Nucleus accumbens (tissue), 56 donors: ENCODE measurements at regions not wholly inside any gene's neighbourhood (a gene's known extent, or its start where the extent isn't known, plus 50 kb on each side); places are given as distances from the start of the nearest gene placed in this dataset.
"Not testable (repeated sequence)": the region's sequence is repeated elsewhere in the genome, so short reads cannot be mapped to it uniquely, and the experiment has no call there.

ENCODE experiments used
- DNase-seq, 56 donors: peaks; one replicate each; lab custom pipeline; 2025; lab: John Stamatoyannopoulos, UW

DNA sequence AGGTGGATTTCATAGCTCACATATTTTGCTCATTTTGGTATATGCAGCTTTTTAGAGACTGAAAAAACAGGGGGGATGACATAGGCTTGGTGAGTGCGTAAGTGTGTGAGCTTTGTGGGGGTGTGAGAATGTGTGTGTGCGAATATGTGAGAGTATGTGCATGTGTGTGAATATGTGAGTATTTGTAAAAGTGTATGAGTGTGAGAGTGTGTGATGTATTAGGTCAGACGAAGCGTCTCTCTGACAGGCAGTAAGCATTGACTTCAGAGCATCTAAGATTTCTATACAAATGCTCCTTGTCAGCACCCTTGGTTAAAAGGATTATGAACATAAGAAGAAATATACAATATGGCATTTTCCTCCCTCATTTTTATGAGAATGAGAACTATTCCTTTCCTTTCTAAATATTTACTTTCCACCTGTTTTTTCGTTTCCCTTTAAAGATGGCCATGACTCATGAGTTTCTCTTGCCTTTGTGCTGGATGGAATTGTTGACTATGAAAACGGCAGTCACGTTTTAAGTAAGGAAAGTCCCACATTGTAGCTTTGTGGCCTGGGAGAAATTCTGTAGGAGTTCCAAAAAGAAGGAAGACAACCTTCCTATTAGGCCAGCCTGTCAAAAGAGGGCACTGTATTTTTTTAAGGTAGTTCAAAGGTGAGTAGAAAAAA is 276.4 kb downstream of the FOXL1 start:
- no peak for DNase-seq

DNA sequence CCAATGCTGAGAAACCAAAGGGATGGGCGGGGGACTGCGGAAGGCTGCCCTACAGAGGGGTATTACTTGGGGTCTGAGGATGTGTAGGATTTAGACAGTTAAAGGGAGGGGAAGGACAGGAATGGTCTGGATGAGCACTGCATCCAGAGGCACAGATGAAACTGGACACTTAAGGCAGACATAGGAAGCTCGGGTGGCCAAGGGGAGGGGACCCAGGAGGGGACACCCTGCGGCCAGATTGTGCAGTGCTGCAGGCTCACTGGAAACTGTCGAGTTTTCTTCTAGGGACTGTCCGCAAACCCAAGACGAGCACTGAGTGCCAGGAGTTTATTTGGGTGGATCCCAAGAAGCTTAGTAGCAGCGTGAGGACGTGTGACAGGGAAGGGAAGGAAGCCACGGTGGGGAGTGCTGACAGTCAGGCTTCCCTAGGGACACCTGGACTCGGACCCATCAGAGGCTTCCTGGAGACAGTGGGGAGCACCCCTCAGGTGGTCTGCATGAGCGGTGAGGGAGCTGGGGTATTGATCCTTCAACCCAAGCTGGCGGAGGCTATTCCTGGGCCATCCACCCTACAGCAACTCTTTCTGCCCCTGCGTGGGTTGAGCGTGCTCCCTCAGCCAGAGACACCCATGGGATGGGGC is 278.7 kb downstream of the FOXL1 start:
- DNase-seq = no peak

DNA sequence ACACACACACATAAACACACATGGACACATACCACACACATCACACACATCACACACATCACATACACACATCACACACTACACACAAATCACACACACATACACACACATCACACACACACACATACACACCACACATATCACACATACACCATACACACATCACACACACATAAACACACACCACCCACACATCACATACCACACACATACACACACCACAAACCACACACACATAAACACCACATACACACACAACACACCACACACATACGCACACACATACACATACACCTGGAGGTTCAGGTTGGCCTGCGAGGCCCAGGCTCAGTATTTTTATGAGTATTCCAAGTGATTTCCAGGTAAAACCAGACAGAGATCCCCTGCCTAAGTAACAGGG is 279.5 kb downstream of the FOXL1 start:
- DNase-seq = no peak

DNA sequence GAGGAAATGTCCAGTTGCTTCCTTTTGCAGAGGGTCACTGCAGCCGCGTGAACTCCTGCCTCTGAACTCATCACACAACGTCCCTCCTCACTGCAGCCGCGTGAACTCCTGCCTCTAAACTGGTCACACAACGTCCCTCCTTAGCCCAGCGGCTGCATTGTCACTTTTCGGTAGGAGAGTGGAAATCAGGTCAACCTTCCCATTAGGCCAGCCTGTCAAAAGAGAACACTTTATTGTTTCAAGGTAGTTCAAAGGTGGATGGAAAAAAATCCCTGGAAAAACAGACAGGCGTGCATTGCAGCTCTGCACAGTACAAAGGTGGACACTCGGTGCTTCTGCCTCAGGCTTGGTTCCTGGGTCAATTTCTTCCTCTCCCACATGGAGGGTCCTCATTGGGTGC is 280.2 kb downstream of the FOXL1 start:
- DNase-seq = no peak

DNA sequence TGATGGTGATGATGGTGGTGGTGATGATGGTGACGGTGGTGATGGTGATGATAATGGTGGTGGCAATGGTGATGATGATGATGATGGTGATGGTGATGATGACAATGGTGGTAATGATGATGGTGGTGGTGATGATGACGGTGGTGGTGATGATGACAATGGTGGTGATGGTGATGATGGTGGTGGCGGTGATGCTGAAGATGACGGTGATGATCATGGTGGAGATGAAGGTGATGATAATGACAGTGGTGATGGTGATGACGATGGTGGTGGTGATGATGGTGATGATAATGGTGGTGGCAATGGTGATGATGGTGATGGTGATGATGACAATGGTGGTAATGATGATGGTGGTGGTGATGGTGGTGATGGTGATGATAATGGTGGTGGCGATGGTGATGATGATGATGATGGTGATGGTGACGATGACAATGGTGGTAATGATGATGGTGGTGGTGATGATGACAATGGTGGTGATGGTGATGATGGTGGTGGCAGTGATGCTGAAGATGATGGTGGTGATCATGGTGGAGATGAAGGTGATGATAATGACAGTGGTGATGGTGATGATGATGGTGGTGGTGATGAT is 283.0 kb downstream of the FOXL1 start:
- DNase-seq = not testable (repeated sequence)

DNA sequence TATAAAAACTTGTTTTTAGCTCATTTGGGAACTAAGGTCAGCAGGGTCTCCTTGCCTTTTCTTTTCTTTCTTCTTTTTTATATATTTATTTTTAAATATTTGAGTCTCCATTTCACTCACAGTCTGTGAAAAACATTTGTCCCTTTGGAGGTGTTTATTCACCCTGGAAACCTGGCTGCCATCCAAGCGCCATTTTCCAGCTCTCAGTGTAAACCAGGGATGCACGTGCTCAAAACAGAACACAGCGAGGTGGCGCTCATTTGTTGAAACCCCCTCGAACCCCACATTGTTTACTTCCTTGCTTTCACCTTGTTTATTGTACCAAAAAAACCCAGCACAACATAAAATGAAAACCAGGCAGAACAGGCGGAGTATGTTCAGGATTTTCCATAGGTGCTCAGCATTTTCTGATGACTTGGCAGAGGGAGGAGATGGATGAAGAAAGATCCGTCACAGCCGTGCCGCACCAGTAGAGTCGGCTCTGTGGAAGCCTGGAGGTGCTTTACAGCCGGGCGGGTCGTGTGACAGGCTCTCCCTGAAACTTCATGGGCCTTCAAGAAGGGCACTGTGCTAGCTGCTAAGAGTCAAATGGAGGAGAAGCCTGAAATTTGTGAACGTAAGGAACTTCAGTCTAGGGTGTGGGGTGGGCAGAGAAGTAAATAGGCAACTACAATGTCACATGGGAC is 284.4 kb downstream of the FOXL1 start:
- DNase-seq = no peak

DNA sequence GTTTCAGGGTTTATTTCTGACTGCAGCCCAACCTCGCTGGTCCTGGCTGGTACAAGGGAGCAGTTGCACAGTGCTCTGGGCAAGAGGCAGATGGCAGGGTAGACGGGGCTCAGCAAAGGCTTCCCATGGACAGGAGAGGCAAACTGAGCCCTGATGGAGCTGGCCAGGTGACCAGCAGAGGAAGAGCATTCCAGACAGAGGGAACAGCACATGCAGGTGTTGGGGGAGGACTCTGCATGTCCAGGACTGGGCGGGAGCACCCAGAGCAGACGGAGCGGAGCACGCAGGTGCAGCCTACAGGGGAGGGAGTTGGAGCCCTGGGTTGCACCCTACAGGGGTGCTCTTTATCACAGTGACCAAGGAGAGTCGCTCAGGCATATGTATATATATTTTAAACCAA is 285.3 kb downstream of the FOXL1 start:
- DNase-seq = no peak

DNA sequence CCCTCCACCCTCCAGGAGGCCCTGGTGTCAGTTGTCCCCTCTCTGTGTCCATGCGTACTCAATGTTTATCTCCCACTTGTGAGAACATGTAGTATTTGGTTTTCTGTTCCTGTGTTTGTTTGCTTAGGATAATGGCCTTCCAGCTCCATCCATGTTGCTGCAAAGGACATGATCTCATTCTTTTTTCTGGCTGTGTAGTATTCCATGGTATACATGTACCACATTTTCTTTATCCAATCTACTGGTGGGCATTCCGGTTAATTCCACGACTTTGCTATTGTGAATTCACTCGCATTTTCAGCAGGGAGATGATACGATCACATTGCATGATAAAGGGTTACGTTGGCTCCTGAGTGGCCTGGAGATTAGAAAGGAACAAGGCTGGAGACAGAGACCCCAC is 286.2 kb downstream of the FOXL1 start:
- DNase-seq = no peak

DNA sequence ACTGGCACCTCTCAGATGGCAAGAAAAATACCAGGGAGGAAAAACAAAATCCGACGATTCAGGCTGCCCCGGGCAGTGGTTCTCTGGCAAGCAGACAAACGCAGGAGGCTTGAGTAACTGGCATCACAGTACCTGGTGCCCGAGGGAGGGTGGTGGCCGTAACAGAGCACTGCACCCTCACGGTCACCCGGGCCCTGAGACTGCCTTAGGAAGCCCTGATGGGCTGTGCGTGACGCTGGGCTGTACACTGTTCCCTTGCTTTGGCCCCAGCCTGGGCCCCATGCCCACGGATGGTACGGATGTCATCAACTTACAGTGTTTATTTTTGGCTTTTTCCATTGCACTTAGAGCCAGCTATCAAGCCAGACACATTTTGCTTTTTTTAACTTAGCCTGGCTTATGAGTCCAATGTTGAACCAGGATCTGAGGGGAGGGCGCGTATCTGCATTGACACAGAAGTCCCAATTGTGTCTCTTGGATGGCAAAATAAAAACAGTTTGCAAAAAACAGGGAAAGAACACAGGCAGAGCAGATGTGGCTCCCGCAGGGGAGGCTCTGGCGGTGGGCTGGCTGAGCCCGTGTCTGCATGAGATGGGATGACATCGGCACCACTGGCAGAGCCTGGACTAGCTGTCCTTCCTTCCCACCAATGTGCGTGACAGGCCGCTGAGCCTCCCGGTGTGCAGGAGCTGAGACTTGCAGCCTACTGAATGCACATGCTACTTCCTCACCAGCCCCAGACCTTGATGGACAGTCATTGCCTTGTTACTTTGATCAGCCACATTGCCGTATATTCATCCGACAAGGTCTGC is 287.7 kb downstream of the FOXL1 start:
- DNase-seq = no peak

DNA sequence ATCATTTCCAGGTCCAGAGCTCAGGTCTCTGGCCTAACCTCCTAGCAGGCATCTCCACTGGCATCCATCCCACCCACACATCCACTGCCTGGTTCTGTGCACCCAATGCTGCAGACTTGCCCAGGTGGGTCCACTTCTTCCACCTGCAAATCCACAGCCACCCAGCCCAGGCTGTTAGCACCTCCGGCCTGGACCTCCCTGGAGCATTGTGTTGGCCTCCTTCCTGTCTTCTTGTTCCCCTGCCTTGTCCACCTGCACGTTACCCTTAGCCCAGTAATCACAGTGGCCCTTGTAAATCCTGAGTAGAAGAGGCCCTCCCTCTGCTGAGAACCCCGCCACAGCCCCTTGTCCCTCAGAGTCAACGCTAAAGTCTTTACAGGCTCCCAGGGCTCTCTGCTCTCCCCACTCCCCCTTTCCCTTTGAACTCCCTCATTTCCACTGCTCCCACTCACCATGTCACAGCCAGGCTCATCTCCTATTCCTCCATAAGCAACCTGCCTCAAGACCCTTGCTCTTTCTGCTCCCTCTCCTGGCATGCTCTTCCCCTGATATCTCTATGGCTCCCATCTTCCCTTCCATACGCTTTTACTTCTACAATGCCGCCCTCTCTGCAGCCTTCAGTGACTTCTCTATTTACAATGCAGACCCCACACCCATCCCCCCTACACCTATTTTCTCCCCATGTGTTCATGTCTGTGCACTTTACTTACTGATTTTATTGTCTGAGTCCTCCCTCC is 288.8 kb downstream of the FOXL1 start:
- DNase-seq = no peak

DNA sequence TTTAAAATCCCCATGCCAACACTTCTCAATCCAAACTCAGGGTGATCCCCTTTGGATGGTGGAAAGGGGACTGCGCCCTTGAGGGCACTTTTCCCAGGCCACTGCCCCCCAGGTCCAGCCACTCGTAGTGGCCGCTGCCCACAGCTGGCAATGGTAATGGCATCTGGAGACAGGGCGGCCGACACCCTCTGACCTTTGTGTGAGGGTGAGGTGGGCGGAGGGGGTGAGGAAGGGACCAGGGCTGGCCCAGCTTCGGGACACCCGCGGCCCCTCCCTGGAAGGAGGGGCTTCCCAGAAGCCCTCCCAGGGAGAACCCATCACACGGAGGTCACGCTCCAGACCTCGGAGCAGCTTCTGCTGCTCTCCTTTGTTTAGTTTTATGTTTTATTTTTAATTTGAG is 289.7 kb downstream of the FOXL1 start:
- no peak for DNase-seq

DNA sequence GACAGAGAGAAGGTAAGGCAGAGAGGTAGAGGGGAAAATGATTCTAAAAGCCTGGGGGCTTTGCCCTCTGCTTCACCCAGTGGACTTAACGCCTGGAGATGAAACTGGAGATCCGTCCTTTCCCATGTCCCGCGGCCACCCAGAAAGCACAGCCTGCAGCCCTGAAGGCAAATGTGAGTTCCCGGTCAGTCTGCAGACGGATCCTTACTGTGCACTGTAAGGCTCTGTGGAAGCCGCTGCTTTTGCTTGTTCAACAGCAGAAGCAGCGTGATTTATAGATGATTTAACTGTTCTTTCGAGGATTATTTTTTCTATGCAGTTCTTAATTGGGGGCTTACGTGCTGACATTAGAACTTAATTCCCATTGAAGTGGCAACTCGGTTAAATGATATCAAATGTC is 290.4 kb downstream of the FOXL1 start:
- no peak for DNase-seq

DNA sequence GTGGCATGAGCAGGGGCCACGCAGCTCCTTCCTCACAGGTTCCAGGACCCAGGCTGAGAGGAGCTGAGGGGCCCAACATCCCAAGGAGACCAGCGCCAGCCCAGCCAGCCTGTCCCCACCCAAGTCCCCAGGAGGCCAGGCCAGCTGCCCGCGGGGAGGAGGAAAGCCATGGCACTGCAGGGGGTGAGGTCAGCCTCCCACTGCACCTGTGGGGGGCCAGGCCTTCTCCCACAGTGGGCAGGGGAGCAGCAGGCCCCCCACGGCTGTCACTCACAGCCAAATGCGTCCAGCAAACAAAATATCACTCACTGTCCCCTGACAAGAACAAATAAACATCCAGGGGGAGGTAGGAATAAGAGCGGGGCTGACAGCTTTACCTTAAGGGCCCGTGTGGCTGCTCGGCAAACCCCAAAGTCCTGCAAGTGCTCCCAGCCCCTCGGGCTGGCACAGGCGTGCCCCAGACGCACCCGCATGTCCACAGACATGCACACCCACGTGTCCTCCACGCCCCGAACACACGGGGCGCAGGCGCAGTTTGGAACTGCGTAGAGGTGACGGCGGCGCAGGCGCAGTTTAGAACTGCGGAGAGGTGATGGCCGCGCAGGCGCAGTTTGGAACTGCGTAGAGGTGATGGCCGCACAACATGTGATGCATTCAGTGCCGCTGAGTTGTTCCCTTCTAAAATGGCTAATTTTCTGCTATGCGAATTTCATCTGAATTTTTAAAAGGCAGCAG is 291.1 kb downstream of the FOXL1 start:
- DNase-seq = no peak

DNA sequence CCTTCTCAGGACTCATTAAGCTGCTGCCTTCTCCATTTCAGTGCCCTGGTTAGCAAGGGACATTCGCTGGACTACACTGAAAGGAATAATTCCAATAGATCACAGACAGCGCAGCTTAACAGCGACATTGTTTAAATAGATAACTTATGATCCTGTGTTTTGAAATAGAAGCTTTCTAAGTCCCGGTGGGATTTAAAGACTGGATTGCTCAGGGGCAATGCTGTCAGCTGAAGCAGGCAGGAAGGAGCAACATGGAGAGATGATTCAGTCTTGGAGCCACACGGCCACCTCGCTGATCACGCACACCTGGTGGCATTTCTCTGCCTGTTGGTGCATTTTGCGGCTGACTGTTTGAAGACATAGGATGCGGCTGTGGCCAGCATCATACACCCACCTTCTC is 292.0 kb downstream of the FOXL1 start:
- DNase-seq = no peak

DNA sequence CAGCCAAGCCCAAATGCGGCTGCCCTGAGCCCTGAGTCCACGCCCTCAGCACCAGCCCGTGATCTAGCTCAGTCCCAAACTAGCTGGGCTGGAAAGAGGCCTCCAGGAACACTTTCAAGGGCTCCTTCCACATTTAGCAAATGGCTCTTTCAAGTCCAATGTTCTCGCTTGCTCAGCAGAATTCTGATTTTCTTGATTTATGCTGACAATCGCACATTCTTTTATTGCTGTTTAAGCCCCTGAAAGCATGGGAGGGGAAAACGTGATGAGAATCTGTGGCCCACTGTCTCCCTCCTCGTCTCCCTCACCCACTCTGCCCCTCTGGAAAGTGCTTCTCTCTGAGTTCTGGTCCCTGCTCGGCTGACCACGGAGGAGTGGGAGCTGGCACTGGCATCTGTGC is 293.8 kb downstream of the FOXL1 start:
- DNase-seq = no peak

DNA sequence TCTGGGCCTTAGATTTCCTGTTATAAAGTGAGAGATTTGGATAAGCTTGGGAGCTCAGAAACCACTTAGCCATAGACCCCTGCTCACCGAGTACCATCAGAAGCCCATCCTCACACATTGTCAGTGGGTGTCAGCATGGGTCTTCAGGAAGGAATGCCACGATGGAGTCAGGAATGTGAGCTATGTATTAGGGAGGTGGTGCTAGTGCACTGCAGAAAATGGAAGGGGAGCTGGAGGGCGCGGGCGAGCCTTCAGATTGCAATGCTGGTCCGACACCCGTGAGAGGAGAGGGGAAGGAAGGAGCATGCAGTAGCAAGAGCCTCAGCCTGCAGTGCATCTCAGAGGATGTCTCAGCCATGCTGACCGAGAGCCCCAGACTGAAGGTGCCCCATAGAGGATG is 294.5 kb downstream of the FOXL1 start:
- no peak for DNase-seq

DNA sequence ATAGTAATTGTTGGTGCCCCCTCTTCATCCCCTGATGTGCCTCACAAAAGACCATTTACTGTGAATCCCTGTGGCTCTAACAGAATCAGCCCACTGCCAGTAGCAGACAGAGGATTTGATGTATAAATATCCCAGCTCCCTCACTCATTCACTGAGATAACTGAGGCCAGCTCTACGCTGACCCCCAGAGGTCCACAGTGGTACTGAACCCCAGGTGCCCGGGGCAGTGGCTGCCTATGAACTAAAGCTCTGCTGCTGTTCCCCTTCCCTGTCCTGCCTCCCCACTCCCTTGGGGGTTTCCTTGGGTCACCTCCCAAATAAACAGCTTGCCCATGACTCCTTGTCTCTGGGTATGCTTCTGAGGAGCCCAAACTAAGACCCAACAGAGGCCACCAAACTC is 295.8 kb downstream of the FOXL1 start:
- no peak for DNase-seq

DNA sequence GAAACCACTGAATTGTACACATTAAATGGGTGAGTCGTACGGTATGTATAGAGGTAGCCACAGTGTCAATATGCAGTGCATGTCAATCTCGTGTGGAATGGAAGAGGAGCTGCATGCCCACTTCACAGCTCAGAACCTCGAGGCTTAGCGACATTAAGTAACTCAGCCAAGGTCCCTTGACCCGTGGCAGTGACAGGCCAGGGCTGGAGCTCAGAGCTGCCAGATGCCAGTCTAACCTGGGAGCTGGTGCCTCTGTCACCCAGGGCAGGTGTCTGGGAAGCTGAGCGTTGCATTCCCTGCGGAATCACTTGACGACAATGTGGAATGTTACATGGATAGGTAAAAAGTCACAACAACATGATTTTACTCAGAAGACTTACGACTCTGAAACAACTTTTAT is 298.1 kb downstream of the FOXL1 start:
- no peak for DNase-seq

DNA sequence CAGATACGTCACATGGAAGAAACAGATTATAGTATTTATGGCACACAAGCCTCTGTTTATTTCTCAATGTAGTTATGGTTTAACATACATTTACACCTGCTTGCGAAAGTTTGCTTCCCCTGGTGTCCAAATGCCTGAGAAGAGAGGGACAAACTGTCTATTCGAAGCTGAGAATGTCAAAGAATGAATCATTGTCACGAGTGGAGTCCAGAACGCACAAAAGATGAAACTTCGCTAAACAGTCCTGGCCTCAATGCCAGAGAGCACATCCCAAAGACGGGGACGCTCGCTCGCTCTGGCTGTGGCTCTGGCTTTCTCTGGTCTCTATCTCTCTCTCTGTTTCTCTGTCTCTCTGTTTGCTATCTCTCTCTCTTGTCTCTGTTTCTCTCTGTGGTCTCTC is 298.8 kb downstream of the FOXL1 start:
- no peak for DNase-seq

DNA sequence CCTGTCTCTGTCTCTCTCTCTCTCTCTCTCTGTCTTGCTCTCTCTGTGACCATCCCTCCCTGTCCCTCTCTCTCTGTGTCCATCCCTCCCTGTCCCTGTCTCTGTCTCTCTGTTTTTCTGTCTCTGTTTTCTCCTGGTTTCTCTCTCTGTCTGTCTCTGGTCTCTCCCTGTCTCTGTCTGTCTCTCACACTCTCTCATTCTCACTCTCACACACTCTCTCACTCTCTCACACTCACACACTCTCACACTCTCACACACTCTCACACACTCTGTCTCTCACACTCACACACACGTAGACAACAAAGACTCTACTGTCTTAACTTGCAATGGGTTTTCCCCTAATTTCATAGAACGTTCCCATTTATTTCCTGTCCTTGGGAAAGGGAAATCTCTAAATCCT is 299.5 kb downstream of the FOXL1 start:
- DNase-seq = no peak
